ENCODE measurements at regions not wholly inside any gene's neighbourhood (a gene's known extent, or its start where the extent isn't known, plus 50 kb on each side); places are given as distances from the start of the nearest gene placed in this dataset.

DNA sequence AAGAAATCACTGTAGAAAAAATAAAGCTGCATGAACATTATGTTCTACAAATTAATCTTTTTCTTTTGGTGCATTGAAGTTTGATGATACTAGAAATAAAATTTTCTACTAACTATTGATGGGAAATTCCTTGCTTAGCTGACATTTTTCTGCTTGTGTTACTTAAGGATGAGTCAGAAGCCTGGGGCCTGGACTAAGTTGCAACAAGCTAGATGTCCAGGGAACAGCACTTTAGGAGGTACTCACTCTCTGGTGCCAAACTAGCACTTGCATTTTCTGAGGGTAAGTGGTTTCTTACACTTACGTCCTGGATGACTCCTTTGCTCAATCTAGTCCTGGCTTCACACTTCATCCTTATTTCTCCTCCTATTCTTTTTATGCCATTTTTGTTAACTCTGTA lies 945.1 kb downstream of the IGSF11 start (continued):
- no peak for TF ChIP-seq ZNF331 (CRISPR knock-in tag; IDR thresholded peaks at IDR 0.05; ENCODE audit: low read depth)
- no peak for TF ChIP-seq STAT1 (IDR thresholded peaks at IDR 0.05; ENCODE audit: unreplicated experiment)
- no peak for TF ChIP-seq NANOG (IDR thresholded peaks at IDR 0.05; ENCODE audit: borderline replicate concordance)
- TF ChIP-seq POLR2AphosphoS5 (IDR thresholded peaks at IDR 0.05; ENCODE audit: low read depth) = no peak
- no peak for TF ChIP-seq ZNF114 (CRISPR knock-in tag; IDR thresholded peaks at IDR 0.05)
- TF ChIP-seq EZH2phosphoT487 (IDR thresholded peaks at IDR 0.05; ENCODE audit: unreplicated experiment) = no peak

GRCh38 chr3:118097226-118097625 lies 937.4 kb downstream of the IGSF11 start:
- Mint-ChIP-seq H3K4me1 (no peaks in the 10 kb centered on the region), H3K36me3 (ENCODE audit: low read depth) (peaks cover 34% of the 10 kb centered on the region), H3K4me3 (no peak overlapping the region), H3K27me3 (ENCODE audit: insufficient read depth, low read depth, poor library complexity) (no peaks in the 10 kb centered on the region), H3K9me3 (peaks cover 37% of the 10 kb centered on the region), H3K27ac (no peak overlapping the region)
- H2AFZ ChIP-seq = no peak overlapping the region
- H3K27me3 ChIP-seq (ENCODE audit: insufficient read depth) = no peaks in the 10 kb centered on the region
- H4K20me1 ChIP-seq (replicated peaks; ENCODE audit: insufficient read depth) = no peaks in the 10 kb centered on the region
- TF ChIP-seq EZH2phosphoT487 (IDR thresholded peaks at IDR 0.05; ENCODE audit: unreplicated experiment) (no peak), CREB1 (CRISPR knock-in tag; IDR thresholded peaks at IDR 0.05; ENCODE audit: low read depth) (no peak), ZNF331 (CRISPR knock-in tag; IDR thresholded peaks at IDR 0.05; ENCODE audit: low read depth) (no peak), EZH2 (IDR thresholded peaks at IDR 0.05; ENCODE audit: low read depth, unreplicated experiment) (no peak), POLR2AphosphoS5 (IDR thresholded peaks at IDR 0.05; ENCODE audit: low read depth) (no peak), ZNF114 (CRISPR knock-in tag; IDR thresholded peaks at IDR 0.05) (no peak), JUNB (IDR thresholded peaks at IDR 0.05; ENCODE audit: unreplicated experiment) (no peak), STAT1 (IDR thresholded peaks at IDR 0.05; ENCODE audit: unreplicated experiment) (no peak), REST (IDR thresholded peaks at IDR 0.05; ENCODE audit: unreplicated experiment) (no peak), NANOG (IDR thresholded peaks at IDR 0.05; ENCODE audit: borderline replicate concordance) (no peak)
- TF ChIP-seq, protein P1, sequence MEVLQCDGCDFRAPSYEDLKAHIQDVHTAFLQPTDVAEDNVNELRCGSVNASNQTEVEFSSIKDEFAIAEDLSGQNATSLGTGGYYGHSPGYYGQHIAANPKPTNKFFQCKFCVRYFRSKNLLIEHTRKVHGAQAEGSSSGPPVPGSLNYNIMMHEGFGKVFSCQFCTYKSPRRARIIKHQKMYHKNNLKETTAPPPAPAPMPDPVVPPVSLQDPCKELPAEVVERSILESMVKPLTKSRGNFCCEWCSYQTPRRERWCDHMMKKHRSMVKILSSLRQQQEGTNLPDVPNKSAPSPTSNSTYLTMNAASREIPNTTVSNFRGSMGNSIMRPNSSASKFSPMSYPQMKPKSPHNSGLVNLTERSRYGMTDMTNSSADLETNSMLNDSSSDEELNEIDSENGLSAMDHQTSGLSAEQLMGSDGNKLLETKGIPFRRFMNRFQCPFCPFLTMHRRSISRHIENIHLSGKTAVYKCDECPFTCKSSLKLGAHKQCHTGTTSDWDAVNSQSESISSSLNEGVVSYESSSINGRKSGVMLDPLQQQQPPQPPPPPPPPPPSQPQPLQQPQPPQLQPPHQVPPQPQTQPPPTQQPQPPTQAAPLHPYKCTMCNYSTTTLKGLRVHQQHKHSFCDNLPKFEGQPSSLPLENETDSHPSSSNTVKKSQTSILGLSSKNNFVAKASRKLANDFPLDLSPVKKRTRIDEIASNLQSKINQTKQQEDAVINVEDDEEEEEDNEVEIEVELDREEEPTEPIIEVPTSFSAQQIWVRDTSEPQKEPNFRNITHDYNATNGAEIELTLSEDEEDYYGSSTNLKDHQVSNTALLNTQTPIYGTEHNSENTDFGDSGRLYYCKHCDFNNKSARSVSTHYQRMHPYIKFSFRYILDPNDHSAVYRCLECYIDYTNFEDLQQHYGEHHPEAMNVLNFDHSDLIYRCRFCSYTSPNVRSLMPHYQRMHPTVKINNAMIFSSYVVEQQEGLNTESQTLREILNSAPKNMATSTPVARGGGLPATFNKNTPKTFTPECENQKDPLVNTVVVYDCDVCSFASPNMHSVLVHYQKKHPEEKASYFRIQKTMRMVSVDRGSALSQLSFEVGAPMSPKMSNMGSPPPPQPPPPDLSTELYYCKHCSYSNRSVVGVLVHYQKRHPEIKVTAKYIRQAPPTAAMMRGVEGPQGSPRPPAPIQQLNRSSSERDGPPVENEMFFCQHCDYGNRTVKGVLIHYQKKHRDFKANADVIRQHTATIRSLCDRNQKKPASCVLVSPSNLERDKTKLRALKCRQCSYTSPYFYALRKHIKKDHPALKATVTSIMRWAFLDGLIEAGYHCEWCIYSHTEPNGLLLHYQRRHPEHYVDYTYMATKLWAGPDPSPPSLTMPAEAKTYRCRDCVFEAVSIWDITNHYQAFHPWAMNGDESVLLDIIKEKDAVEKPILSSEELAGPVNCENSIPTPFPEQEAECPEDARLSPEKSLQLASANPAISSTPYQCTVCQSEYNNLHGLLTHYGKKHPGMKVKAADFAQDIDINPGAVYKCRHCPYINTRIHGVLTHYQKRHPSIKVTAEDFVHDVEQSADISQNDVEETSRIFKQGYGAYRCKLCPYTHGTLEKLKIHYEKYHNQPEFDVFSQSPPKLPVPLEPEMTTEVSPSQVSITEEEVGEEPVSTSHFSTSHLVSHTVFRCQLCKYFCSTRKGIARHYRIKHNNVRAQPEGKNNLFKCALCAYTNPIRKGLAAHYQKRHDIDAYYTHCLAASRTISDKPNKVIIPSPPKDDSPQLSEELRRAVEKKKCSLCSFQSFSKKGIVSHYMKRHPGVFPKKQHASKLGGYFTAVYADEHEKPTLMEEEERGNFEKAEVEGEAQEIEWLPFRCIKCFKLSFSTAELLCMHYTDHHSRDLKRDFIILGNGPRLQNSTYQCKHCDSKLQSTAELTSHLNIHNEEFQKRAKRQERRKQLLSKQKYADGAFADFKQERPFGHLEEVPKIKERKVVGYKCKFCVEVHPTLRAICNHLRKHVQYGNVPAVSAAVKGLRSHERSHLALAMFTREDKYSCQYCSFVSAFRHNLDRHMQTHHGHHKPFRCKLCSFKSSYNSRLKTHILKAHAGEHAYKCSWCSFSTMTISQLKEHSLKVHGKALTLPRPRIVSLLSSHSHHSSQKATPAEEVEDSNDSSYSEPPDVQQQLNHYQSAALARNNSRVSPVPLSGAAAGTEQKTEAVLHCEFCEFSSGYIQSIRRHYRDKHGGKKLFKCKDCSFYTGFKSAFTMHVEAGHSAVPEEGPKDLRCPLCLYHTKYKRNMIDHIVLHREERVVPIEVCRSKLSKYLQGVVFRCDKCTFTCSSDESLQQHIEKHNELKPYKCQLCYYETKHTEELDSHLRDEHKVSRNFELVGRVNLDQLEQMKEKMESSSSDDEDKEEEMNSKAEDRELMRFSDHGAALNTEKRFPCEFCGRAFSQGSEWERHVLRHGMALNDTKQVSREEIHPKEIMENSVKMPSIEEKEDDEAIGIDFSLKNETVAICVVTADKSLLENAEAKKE (CRISPR knock-in tag; IDR thresholded peaks at IDR 0.05) = no peak
- TF ChIP-seq, protein P2, sequence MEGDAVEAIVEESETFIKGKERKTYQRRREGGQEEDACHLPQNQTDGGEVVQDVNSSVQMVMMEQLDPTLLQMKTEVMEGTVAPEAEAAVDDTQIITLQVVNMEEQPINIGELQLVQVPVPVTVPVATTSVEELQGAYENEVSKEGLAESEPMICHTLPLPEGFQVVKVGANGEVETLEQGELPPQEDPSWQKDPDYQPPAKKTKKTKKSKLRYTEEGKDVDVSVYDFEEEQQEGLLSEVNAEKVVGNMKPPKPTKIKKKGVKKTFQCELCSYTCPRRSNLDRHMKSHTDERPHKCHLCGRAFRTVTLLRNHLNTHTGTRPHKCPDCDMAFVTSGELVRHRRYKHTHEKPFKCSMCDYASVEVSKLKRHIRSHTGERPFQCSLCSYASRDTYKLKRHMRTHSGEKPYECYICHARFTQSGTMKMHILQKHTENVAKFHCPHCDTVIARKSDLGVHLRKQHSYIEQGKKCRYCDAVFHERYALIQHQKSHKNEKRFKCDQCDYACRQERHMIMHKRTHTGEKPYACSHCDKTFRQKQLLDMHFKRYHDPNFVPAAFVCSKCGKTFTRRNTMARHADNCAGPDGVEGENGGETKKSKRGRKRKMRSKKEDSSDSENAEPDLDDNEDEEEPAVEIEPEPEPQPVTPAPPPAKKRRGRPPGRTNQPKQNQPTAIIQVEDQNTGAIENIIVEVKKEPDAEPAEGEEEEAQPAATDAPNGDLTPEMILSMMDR (conservative IDR thresholded peaks at IDR 0.05; ENCODE audit: low read depth in 2 of 2) = no peak
- TF ChIP-seq, protein P3, sequence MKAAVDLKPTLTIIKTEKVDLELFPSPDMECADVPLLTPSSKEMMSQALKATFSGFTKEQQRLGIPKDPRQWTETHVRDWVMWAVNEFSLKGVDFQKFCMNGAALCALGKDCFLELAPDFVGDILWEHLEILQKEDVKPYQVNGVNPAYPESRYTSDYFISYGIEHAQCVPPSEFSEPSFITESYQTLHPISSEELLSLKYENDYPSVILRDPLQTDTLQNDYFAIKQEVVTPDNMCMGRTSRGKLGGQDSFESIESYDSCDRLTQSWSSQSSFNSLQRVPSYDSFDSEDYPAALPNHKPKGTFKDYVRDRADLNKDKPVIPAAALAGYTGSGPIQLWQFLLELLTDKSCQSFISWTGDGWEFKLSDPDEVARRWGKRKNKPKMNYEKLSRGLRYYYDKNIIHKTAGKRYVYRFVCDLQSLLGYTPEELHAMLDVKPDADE (IDR thresholded peaks at IDR 0.05) = no peak
- H3K4me1 ChIP-seq (ENCODE audit: insufficient read depth) = no peaks in the 10 kb centered on the region
- H3K4me2 ChIP-seq = no peak overlapping the region
- DNase-seq (ENCODE audit: low spot score) = no peak
- no peaks in the 10 kb centered on the region for H3K79me2 ChIP-seq (replicated peaks; ENCODE audit: insufficient read depth)
- peaks cover 5% of the 10 kb centered on the region; the same call in 1 of the 2 replicates for H3K36me3 ChIP-seq (ENCODE audit: insufficient read depth)
- no peak for ATAC-seq
- H3K4me3 ChIP-seq = no peak overlapping the region
- no peaks in the 10 kb centered on the region for H3K9me2 ChIP-seq (ENCODE audit: insufficient read depth)
- no peaks in the 10 kb centered on the region for H3F3A ChIP-seq (replicated peaks; ENCODE audit: low read depth)
- H3K27ac ChIP-seq (ENCODE audit: low read depth) = no peak overlapping the region

Data from GM23338 (cell line).